ENCODE measurements at regions not wholly inside any gene's neighbourhood (a gene's known extent, or its start where the extent isn't known, plus 50 kb on each side); places are given as distances from the start of the nearest gene placed in this dataset.
A peak's percentile ranks its signal among the peaks of the same experiment; 100 is the strongest.

- CTCF ChIA-PET: no interaction called here
- H3K4me1 Mint-ChIP-seq (ENCODE audit: low read depth): peaks cover 24% of the 10 kb centered on the region
- no peak for DNase-seq
- POLR2A ChIA-PET: no interaction called here
- H3K9me3 Mint-ChIP-seq: peaks cover 3% of the 10 kb centered on the region
- H3K36me3 Mint-ChIP-seq: no peaks in the 10 kb centered on the region
- H3K4me3 Mint-ChIP-seq: no peak overlapping the region
- intact Hi-C loops (cut with micrococcal nuclease): loop anchor here (5.0 to 10.0 kb wide), 4 partner anchors 82 to 976 kb away; partner anchors contain the start of gene SLC25A29
- H3K27ac Mint-ChIP-seq: no peak overlapping the region
- peaks cover 4% of the 10 kb centered on the region for H3K27me3 Mint-ChIP-seq
These were observed 61.9 kb upstream of the BEGAIN start for GRCh38 chr14:100649173-100649519.

DNA sequence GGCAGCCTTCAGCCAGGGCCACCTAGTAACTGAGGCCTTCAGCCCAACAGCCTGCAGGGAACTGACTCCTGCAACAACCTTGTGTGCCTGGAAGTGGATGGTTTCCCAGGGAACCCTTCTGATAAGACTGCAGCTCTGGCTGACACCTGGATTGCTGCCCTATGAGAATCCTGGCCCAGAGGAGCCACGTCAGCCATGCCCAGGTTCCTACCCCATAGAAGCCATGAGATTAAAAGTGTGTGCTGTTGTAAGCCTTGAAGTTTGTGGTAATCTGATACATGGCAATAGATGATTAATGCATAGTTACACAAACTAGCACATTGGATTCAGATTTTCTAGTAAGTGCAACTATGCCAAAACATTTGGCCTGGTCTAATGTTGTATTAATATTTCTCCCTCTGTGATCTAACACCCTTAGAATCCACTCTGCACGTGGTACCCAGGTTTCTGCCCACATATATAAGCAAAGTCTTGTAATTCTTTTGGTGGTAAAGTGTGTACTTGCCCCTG lies 64.8 kb upstream of the BEGAIN start:
- POLR2A ChIA-PET: no interaction called here
- CTCF ChIA-PET: interaction anchor here (0.9 to 8.7 kb wide), 7 partner anchors 10 to 274 kb away, joined by 3 to 154 read pairs (median 6); no protein-coding TSS in a partner anchor
- no peaks in the 10 kb centered on the region for H3K9me3 Mint-ChIP-seq
- no peak overlapping the region for H3K4me3 Mint-ChIP-seq
- intact Hi-C loops (cut with micrococcal nuclease): no loop called here
- DNase-seq: no peak
- H3K36me3 Mint-ChIP-seq: no peaks in the 10 kb centered on the region
- H3K27me3 Mint-ChIP-seq: peaks cover 13% of the 10 kb centered on the region
- H3K27ac Mint-ChIP-seq: no peak overlapping the region
- H3K4me1 Mint-ChIP-seq (ENCODE audit: low read depth): peaks cover 5% of the 10 kb centered on the region

DNA sequence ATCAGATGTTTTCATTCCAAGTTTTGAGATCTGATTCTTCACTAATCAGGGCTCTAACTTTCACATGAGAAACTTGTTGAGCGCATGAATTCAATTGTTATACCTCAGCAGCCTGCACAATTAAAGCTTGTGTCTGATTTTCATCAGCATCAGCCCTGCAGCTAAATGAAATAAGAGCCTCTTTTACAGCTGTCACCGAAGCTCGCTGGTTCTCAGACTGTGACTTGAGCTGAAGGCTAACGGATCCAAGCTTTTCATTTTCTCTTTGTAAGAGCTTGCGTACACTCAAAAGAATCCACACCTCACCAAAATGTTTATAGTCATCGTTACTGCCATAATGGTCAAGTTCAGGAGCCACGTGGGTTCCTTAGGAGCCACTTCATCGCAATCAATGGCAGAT lies 65.5 kb upstream of the BEGAIN start:
- intact Hi-C loops (cut with micrococcal nuclease): loop anchor here (1.0 kb wide), 1 partner anchor 269 kb away; no protein-coding TSS in a partner anchor
- POLR2A ChIA-PET: no interaction called here
- H3K27me3 Mint-ChIP-seq: peaks cover 13% of the 10 kb centered on the region

DNA sequence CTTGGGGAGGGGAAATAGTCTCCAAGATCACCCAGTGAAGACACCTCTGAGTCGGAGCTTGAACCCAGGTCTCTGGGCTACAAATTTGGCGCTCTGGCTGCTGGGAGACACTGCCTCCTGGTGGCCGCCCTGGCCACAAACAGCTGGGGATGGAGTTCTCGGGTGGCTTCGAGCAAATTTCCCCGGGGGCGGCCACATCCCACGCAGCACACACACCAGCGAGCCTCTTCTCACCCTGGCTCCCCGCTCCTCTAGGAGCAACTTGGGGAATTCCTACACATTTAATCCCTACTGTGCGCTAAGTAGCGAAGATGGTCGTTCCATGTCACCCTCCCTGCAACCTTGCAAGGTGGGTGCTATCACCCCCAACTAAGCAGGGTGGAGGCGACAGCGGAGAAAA lies 66.2 kb upstream of the BEGAIN start:
- Mint-ChIP-seq H3K4me3 (no peak overlapping the region), H3K9me3 (no peaks in the 10 kb centered on the region), H3K36me3 (no peaks in the 10 kb centered on the region), H3K27ac (no peak overlapping the region), H3K27me3 (peaks cover 13% of the 10 kb centered on the region), H3K4me1 (ENCODE audit: low read depth) (peaks cover 5% of the 10 kb centered on the region)
- ChIA-PET CTCF (interaction anchor here (0.6 to 8.7 kb wide), 25 partner anchors 8 to 997 kb away, joined by 3 to 154 read pairs (median 4); no protein-coding TSS in a partner anchor), POLR2A (no interaction called here)
- peak; percentile 54 for DNase-seq
- intact Hi-C loops (cut with micrococcal nuclease): loop anchor here (1.0 kb wide), 1 partner anchor 270 kb away; no protein-coding TSS in a partner anchor

More for the DNA sequence above, 65.5 kb upstream of the BEGAIN start:
- no peak overlapping the region for H3K4me3 Mint-ChIP-seq
- H3K9me3 Mint-ChIP-seq: no peaks in the 10 kb centered on the region
- H3K36me3 Mint-ChIP-seq: no peaks in the 10 kb centered on the region
- DNase-seq: no peak
- CTCF ChIA-PET: interaction anchor here (0.7 to 8.7 kb wide), 23 partner anchors 9 to 997 kb away, joined by 3 to 154 read pairs (median 4); no protein-coding TSS in a partner anchor
- H3K27ac Mint-ChIP-seq: no peak overlapping the region
- H3K4me1 Mint-ChIP-seq (ENCODE audit: low read depth): peaks cover 5% of the 10 kb centered on the region

- peaks cover 5% of the 10 kb centered on the region for H3K4me1 Mint-ChIP-seq (ENCODE audit: low read depth)
- CTCF ChIA-PET: interaction anchor here (0.5 to 8.7 kb wide), 20 partner anchors 8 to 1028 kb away, joined by 3 to 154 read pairs (median 4); no protein-coding TSS in a partner anchor
- no peaks in the 10 kb centered on the region for H3K36me3 Mint-ChIP-seq
- no peaks in the 10 kb centered on the region for H3K9me3 Mint-ChIP-seq
- DNase-seq: no peak
- no peak overlapping the region for H3K4me3 Mint-ChIP-seq
- intact Hi-C loops (cut with micrococcal nuclease): no loop called here
- no peak overlapping the region for H3K27ac Mint-ChIP-seq
- H3K27me3 Mint-ChIP-seq: peaks cover 13% of the 10 kb centered on the region
- POLR2A ChIA-PET: no interaction called here
These were observed 67.0 kb upstream of the BEGAIN start for GRCh38 chr14:100654025-100654813.

DNA sequence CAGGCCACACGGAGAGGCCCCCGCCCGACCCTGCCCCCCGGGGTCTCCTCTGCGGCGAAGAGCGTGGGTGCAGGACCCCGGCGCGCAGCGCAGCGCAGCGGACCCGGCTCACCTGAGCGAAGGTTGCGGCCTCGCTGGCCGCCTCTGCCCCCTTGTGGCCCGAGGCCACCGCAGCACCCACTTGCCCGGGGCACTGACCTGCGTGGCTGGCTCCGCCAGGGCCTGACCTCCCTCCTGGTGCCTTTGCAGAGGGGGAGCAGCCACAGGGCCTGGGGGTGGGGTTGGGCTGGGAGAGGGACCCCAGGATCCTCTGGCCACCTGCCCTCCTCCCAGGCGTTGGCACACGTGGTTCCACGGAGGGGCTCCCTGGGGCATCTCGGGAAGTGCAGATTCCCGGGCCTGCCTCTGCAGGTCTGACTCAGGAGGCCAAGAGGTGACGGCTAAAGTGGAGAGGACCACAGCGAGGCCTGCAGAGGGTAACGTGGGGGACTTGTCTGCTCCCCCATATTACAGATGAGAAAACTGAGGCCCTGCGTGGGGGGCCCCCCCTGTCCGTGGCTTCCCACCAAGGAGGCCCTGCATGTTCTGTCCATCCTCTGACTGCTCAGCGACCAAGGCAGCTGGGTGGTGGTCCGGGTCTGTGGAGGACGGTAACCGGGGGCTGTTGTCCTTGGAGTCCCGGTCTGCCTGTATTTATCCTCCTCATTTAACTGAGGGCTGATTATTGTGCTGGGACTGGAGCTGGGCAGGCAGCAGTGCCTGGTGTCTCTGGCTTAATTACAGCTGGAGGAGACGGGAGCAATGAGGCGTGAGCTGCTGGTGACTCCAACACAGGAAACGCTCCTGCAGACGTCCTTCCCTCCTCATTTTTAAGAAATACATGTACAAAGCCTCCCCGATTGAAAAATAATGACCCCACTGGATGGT lies 67.9 kb upstream of the BEGAIN start:
- CTCF ChIA-PET: interaction anchor here (1.0 to 8.7 kb wide), 8 partner anchors 9 to 1027 kb away, joined by 3 to 154 read pairs (median 5); no protein-coding TSS in a partner anchor
- intact Hi-C loops (cut with micrococcal nuclease): no loop called here
- DNase-seq: peak; percentile 52
- H3K27ac Mint-ChIP-seq: no peak overlapping the region
- H3K27me3 Mint-ChIP-seq: peaks cover 13% of the 10 kb centered on the region
- H3K4me1 Mint-ChIP-seq (ENCODE audit: low read depth): peaks cover 5% of the 10 kb centered on the region
- POLR2A ChIA-PET: no interaction called here
- H3K9me3 Mint-ChIP-seq: no peaks in the 10 kb centered on the region
- no peaks in the 10 kb centered on the region for H3K36me3 Mint-ChIP-seq
- no peak overlapping the region for H3K4me3 Mint-ChIP-seq

DNA sequence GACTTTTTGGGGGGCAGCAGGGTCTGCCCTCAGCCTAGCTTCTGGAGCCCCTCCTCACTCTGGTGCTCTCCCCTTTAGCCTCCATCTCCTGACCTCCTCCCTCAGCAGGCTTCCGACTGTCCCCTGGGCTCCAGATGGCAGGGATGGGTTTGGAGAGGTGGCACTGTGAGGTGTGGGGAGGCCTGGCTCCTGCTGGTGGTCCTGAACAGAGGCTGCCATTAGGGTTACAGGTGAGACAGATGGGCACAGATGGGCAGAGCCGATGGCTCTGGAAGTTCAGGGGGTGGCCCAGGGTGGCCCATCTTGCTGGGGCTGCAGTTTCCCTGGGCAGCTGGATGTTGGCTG lies 68.5 kb upstream of the BEGAIN start:
- POLR2A ChIA-PET: no interaction called here
- no peaks in the 10 kb centered on the region for H3K36me3 Mint-ChIP-seq
- peaks cover 5% of the 10 kb centered on the region for H3K4me1 Mint-ChIP-seq (ENCODE audit: low read depth)
- no peak overlapping the region for H3K4me3 Mint-ChIP-seq
- H3K9me3 Mint-ChIP-seq: no peaks in the 10 kb centered on the region
- peaks cover 13% of the 10 kb centered on the region for H3K27me3 Mint-ChIP-seq
- no peak overlapping the region for H3K27ac Mint-ChIP-seq
- DNase-seq: no peak
- intact Hi-C loops (cut with micrococcal nuclease): no loop called here
- CTCF ChIA-PET: interaction anchor here (1.1 to 8.7 kb wide), 5 partner anchors 9 to 271 kb away, joined by 3 to 154 read pairs (median 28); no protein-coding TSS in a partner anchor

DNA sequence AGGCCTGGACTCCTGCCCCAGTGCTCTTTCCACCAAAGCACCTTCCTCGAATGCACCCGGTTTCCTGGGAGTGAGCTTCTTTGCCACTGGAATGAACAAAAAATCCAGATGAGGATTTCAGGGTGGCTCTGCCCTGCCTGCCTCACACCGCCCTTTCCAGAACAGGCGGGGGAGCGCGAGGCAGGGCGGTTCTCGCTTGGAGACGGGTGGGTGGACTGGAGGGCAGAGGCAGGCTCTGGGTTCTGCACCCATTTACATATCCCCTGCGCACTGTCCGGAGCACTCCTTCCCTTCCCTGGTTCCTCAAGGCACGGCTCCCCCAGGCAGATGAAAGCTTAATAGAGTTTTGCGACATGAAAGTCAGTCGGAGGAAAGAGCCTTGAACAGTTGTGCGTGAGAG lies 69.7 kb upstream of the DLK1 start:
- H3K27me3 Mint-ChIP-seq: peaks cover 13% of the 10 kb centered on the region
- no peaks in the 10 kb centered on the region for H3K36me3 Mint-ChIP-seq
- intact Hi-C loops (cut with micrococcal nuclease): no loop called here
- no peak for DNase-seq
- H3K4me1 Mint-ChIP-seq (ENCODE audit: low read depth): peaks cover 5% of the 10 kb centered on the region
- no peak overlapping the region for H3K27ac Mint-ChIP-seq
- ChIA-PET POLR2A (no interaction called here), CTCF (interaction anchor here (6.8 to 8.7 kb wide), 2 partner anchors 12 to 272 kb away, joined by 58 to 154 read pairs; no protein-coding TSS in a partner anchor)
- no peak overlapping the region for H3K4me3 Mint-ChIP-seq
- H3K9me3 Mint-ChIP-seq: no peaks in the 10 kb centered on the region

DNA sequence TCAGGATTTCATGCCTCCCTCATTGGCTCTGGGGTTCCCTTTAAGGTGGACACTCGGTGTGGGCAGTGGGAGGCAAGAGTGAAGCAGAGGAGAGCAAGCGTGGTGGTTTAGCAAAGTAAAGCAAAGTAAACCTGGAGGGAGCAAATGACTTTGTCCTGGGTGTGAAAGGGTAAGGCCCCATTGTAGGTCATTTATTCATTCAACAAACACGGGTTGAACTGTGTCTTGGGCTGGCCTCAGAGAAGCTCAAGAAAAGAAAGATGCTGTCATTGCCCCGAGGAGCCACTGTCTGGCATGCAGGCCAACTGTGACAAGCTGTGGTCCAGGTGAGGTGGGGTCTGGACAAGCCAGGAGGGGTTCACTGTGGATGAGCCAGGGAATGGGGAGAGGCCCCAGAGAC lies 68.9 kb upstream of the DLK1 start:
- Mint-ChIP-seq H3K27me3 (peaks cover 13% of the 10 kb centered on the region), H3K27ac (no peak overlapping the region), H3K36me3 (no peaks in the 10 kb centered on the region), H3K9me3 (no peaks in the 10 kb centered on the region), H3K4me3 (no peak overlapping the region), H3K4me1 (ENCODE audit: low read depth) (peaks cover 5% of the 10 kb centered on the region)
- CTCF ChIA-PET: interaction anchor here (6.8 to 8.7 kb wide), 2 partner anchors 12 to 273 kb away, joined by 58 to 154 read pairs; no protein-coding TSS in a partner anchor
- intact Hi-C loops (cut with micrococcal nuclease): no loop called here
- POLR2A ChIA-PET: no interaction called here
- no peak for DNase-seq

- H3K4me3 Mint-ChIP-seq: no peak overlapping the region
- ChIA-PET CTCF (interaction anchor here (6.8 to 8.7 kb wide), 2 partner anchors 13 to 273 kb away, joined by 58 to 154 read pairs; no protein-coding TSS in a partner anchor), POLR2A (no interaction called here)
- H3K4me1 Mint-ChIP-seq (ENCODE audit: low read depth): peaks cover 7% of the 10 kb centered on the region
- H3K36me3 Mint-ChIP-seq: no peaks in the 10 kb centered on the region
- no peak for DNase-seq
- intact Hi-C loops (cut with micrococcal nuclease): no loop called here
- no peaks in the 10 kb centered on the region for H3K9me3 Mint-ChIP-seq
- no peak overlapping the region for H3K27ac Mint-ChIP-seq
- H3K27me3 Mint-ChIP-seq: peaks cover 13% of the 10 kb centered on the region
These were observed 68.4 kb upstream of the DLK1 start for GRCh38 chr14:100658181-100658886.

DNA sequence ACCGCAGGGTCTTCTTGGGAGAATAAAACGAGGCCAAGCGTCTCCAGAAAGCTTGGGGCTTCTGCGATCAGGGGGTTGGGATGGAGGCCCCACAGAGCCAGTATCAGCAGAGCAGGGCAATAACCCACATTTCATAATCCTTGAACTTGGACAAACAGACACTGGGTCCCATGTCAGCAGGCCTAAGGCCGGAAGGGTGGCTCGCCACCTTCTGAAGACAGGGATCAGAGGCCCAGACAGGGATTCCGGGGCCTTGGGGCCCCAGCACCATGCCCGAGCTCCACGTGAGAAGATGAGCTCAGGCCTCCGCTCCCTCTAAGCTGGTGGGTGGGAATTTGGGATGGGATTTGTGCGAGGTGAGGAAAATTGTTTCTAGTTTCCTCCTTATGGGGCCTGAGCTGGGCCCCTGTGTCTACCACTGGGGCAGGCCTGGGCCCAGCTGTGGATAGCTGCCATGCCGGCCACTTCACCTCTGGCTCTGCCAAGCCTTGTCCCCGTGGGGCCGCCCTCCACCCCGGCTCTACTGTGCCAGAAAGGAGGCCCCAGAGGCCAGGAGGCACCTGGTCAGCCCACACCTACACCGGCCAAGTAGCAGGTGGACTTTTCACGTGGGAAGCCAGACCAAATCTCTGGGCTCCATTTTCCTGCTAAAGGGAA lies 67.2 kb upstream of the DLK1 start:
- POLR2A ChIA-PET: no interaction called here
- Mint-ChIP-seq H3K36me3 (no peaks in the 10 kb centered on the region), H3K9me3 (no peaks in the 10 kb centered on the region), H3K4me1 (ENCODE audit: low read depth) (peaks cover 2% of the 10 kb centered on the region), H3K4me3 (no peak overlapping the region), H3K27ac (no peak overlapping the region), H3K27me3 (peaks cover 9% of the 10 kb centered on the region)
- intact Hi-C loops (cut with micrococcal nuclease): no loop called here
- no peak for DNase-seq
- CTCF ChIA-PET: interaction anchor here (6.8 kb wide), 1 partner anchor 14 kb away, joined by 58 read pairs; no protein-coding TSS in a partner anchor
